ENCODE measurements at regions not wholly inside any gene's neighbourhood (a gene's known extent, or its start where the extent isn't known, plus 50 kb on each side); places are given as distances from the start of the nearest gene placed in this dataset.

DNA sequence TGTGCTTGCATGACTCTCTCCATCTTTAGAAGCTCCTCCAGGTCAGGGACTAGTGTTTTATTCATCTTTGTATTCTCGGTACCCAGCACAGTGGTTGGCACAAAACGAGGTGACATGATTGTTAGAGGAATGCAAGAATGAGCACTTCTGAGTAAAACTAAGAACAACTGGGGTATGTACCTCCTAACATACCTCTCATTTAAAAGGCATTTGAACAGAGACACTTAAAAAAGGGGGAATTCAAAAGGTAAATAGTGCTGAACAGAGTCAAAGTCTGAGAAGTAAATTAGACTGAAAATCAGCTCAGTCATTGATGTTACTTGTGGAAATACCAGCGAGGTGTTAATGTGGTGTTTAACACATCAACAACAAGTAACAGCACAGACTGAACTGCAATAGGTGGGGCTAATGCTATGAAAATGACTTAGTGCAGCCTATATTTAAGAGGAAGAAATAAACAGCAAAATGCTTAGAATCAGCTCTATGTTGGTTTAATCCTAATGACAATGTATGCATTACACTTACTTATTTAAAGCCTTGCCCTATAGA is 102.4 kb downstream of the TMCO5A start:
- Mint-ChIP-seq H3K4me3 (no peak overlapping the region), H3K27me3 (ENCODE audit: low read depth in 3 of 3) (peaks cover 4 to 10% (median 5%) of the 10 kb centered on the region in 3 donors), H3K27ac (no peak overlapping the region), H3K9me3 (peaks cover 0 to 10% (median 2%) of the 10 kb centered on the region in 7 donors), H3K36me3 (no peaks in the 10 kb centered on the region), H3K4me1 (peaks cover 6% of the 10 kb centered on the region)
- no peak overlapping the region for H3K27ac ChIP-seq (ENCODE audit: low read depth in 1 of 2, low read length in 2 of 2)
- H3K79me2 ChIP-seq (ENCODE audit: insufficient read depth, low read length) = no peaks in the 10 kb centered on the region
- H3K36me3 ChIP-seq (replicated peaks in 1 of 2; ENCODE audit: control insufficient read depth in 1 of 2, insufficient read depth in 2 of 2, low read length in 2 of 2) = no peaks in the 10 kb centered on the region
- H4K20me1 ChIP-seq (ENCODE audit: insufficient read depth, low read length) = no peaks in the 10 kb centered on the region
- WGBS (ENCODE audit: insufficient coverage) = no CpG with 5 or more reads among the region's 3 CpGs
- H3K4me2 ChIP-seq (replicated peaks; ENCODE audit: extremely low read depth, low read length, poor library complexity, severe bottlenecking) = no peak overlapping the region
- TF ChIP-seq, protein P1, sequence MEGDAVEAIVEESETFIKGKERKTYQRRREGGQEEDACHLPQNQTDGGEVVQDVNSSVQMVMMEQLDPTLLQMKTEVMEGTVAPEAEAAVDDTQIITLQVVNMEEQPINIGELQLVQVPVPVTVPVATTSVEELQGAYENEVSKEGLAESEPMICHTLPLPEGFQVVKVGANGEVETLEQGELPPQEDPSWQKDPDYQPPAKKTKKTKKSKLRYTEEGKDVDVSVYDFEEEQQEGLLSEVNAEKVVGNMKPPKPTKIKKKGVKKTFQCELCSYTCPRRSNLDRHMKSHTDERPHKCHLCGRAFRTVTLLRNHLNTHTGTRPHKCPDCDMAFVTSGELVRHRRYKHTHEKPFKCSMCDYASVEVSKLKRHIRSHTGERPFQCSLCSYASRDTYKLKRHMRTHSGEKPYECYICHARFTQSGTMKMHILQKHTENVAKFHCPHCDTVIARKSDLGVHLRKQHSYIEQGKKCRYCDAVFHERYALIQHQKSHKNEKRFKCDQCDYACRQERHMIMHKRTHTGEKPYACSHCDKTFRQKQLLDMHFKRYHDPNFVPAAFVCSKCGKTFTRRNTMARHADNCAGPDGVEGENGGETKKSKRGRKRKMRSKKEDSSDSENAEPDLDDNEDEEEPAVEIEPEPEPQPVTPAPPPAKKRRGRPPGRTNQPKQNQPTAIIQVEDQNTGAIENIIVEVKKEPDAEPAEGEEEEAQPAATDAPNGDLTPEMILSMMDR (IDR thresholded peaks at IDR 0.05) = no peak
- H3K4me3 ChIP-seq (replicated peaks in 1 of 3; ENCODE audit: low read depth in 2 of 3, low read length in 3 of 3) = no peak overlapping the region
- intact Hi-C loops (cut with micrococcal nuclease) = no loop called here
- peaks cover 0 to 9% of the 10 kb centered on the region in 2 donors for H3K27me3 ChIP-seq (ENCODE audit: control insufficient read depth in 2 of 2, insufficient read depth in 2 of 2, low read length in 2 of 2)
- no peaks in the 10 kb centered on the region for H3K9me3 ChIP-seq (replicated peaks in 1 of 2; ENCODE audit: control insufficient read depth in 1 of 2, insufficient read depth in 1 of 2, low read length in 2 of 2)
- H2AFZ ChIP-seq (ENCODE audit: insufficient read depth, low read depth, low read length, poor library complexity, severe bottlenecking) = no peak overlapping the region
- H3K9ac ChIP-seq (ENCODE audit: insufficient read depth, low read length, poor library complexity, severe bottlenecking) = no peak overlapping the region
- DNase-seq = no peak
- H3K4me1 ChIP-seq (ENCODE audit: control insufficient read depth in 1 of 2, insufficient read depth in 2 of 2, low read length in 2 of 2) = peaks cover 6 to 9% of the 10 kb centered on the region in 2 donors

DNA sequence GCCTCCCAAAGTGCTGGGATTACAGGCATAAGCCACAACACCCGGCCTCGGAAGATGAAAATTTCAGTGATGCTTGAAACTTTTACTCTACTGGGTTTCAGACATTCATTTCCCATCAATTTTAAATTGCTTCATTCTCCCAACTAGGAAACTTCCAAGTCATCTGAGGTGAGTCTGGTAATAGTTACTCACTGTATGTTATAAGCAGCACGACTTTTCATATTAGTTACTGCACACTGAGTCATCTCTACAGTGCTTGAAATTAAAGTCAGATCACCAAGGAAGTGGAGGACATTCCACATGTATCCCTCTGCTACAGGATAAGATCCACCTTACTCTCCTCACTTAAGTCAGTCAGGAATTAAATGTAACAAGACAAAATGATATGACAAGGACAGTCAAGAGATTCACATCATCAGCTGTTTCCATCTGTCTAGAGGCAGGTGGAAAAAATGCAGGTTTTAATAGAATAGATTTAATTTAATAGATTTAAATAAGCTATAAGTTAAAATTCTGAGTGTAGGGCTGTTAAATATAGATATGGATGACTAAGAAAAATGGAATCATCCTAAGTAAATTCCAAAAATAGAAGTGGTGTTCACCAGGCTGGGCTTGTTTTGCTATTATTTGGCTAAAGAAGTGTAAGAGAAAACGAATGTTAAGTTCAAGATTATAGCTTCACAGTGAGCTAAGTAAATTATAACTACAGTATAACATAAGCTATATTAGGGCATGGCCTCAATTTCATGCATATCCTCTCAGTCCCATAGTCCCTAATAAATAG is 104.4 kb downstream of the TMCO5A start:
- no peaks in the 10 kb centered on the region for H3K9me3 ChIP-seq (replicated peaks in 1 of 2; ENCODE audit: control insufficient read depth in 1 of 2, insufficient read depth in 1 of 2, low read length in 2 of 2)
- no peak overlapping the region for H3K4me2 ChIP-seq (replicated peaks; ENCODE audit: extremely low read depth, low read length, poor library complexity, severe bottlenecking)
- no peaks in the 10 kb centered on the region for H3K36me3 ChIP-seq (replicated peaks in 1 of 2; ENCODE audit: control insufficient read depth in 1 of 2, insufficient read depth in 2 of 2, low read length in 2 of 2)
- Mint-ChIP-seq H3K36me3 (no peaks in the 10 kb centered on the region), H3K27ac (no peak overlapping the region), H3K27me3 (ENCODE audit: low read depth in 3 of 3) (peaks cover 1 to 9% (median 3%) of the 10 kb centered on the region in 3 donors), H3K9me3 (peaks cover 0 to 10% (median 0%) of the 10 kb centered on the region in 7 donors), H3K4me3 (no peak overlapping the region), H3K4me1 (peaks cover 26% of the 10 kb centered on the region)
- no peak overlapping the region for H3K27ac ChIP-seq (ENCODE audit: low read depth in 1 of 2, low read length in 2 of 2)
- TF ChIP-seq, protein P1 (IDR thresholded peaks at IDR 0.05) = no peak
- intact Hi-C loops (cut with micrococcal nuclease) = no loop called here
- no peak overlapping the region for H2AFZ ChIP-seq (ENCODE audit: insufficient read depth, low read depth, low read length, poor library complexity, severe bottlenecking)
- H3K9ac ChIP-seq (ENCODE audit: insufficient read depth, low read length, poor library complexity, severe bottlenecking) = no peak overlapping the region
- no CpG with 5 or more reads among the region's 4 CpGs for WGBS (ENCODE audit: insufficient coverage)
- no peak for DNase-seq
- no peak overlapping the region for H3K4me3 ChIP-seq (replicated peaks in 1 of 3; ENCODE audit: low read depth in 2 of 3, low read length in 3 of 3)
- H3K79me2 ChIP-seq (ENCODE audit: insufficient read depth, low read length) = no peaks in the 10 kb centered on the region
- peaks cover 0 to 9% of the 10 kb centered on the region in 2 donors for H3K27me3 ChIP-seq (ENCODE audit: control insufficient read depth in 2 of 2, insufficient read depth in 2 of 2, low read length in 2 of 2)
- H3K4me1 ChIP-seq (ENCODE audit: control insufficient read depth in 1 of 2, insufficient read depth in 2 of 2, low read length in 2 of 2) = peaks cover 26 to 29% of the 10 kb centered on the region in 2 donors
- H4K20me1 ChIP-seq (ENCODE audit: insufficient read depth, low read length) = no peaks in the 10 kb centered on the region

Measured in CD14-positive monocyte (primary cell).